ENCODE measurements at regions not wholly inside any gene's neighbourhood (a gene's known extent, or its start where the extent isn't known, plus 50 kb on each side); places are given as distances from the start of the nearest gene placed in this dataset.
"Not testable (repeated sequence)": the region's sequence is repeated elsewhere in the genome, so short reads cannot be mapped to it uniquely, and the experiment has no call there.

GRCh38 chr5:119299242-119299614 lies 56.6 kb upstream of the TNFAIP8 start:
- not testable (repeated sequence) for DNase-seq

GRCh38 chr5:119299615-119300310 lies 56.1 kb upstream of the TNFAIP8 start:
- DNase-seq = peak; percentile 94

- no peak for DNase-seq
Measured at GRCh38 chr5:119300311-119300670, 55.5 kb upstream of the TNFAIP8 start.

- DNase-seq = no peak
Measured at GRCh38 chr5:119301210-119301609, 54.6 kb upstream of the TNFAIP8 start.

GRCh38 chr5:119301906-119302305 lies 53.9 kb upstream of the TNFAIP8 start:
- DNase-seq = no peak

- DNase-seq = no peak
Measured at GRCh38 chr5:119302449-119302848, 53.4 kb upstream of the TNFAIP8 start.

GRCh38 chr5:119302916-119303897 lies 52.6 kb upstream of the TNFAIP8 start:
- no peak for DNase-seq

GRCh38 chr5:119304439-119305211 lies 51.2 kb upstream of the TNFAIP8 start:
- DNase-seq = no peak

All from CD4-positive, alpha-beta T cell treated with Interleukin-4 for 4 hours (primary cell).